EL (cell line): ENCODE measurements at regions not wholly inside any gene's neighbourhood (a gene's known extent, or its start where the extent isn't known, plus 50 kb on each side); places are given as distances from the start of the nearest gene placed in this dataset.
"Not testable (repeated sequence)": the region's sequence is repeated elsewhere in the genome, so short reads cannot be mapped to it uniquely, and the experiment has no call there.

Experiments
- DNase-seq: peaks from one replicate; pipeline ENCODE4 v3.0.0-alpha.2; 2016

- no peak for DNase-seq
Measured at GRCh38 chr9:29511680-29512079, 1938.4 kb upstream of the C9orf72 start.

- DNase-seq, result peak; percentile 20
Measured at GRCh38 chr9:29514336-29514735, 1941.1 kb upstream of the C9orf72 start.

GRCh38 chr9:29514862-29515261, 1941.6 kb upstream of the C9orf72 start:
- no peak for DNase-seq

- DNase-seq, result no peak
Measured at GRCh38 chr9:29548436-29548835, 1975.2 kb upstream of the C9orf72 start.

GRCh38 chr9:29555502-29555901, 1982.2 kb upstream of the C9orf72 start:
- DNase-seq, result no peak

GRCh38 chr9:29556317-29556716, 1983.0 kb upstream of the C9orf72 start:
- peak; percentile 77 for DNase-seq

GRCh38 chr9:29556746-29557145, 1983.5 kb upstream of the C9orf72 start:
- DNase-seq, result no peak

- peak; percentile 35 for DNase-seq
Measured at GRCh38 chr9:29564564-29564963, 1991.3 kb upstream of the C9orf72 start.

- peak; percentile 3 for DNase-seq
Measured at GRCh38 chr9:29575219-29575618, 2001.9 kb upstream of the C9orf72 start.

- no peak for DNase-seq
Measured at GRCh38 chr9:29588361-29588760, 2015.1 kb upstream of the C9orf72 start.

GRCh38 chr9:29609282-29609681, 2036.0 kb upstream of the C9orf72 start:
- no peak for DNase-seq

GRCh38 chr9:29613773-29614172, 2040.5 kb upstream of the C9orf72 start:
- peak; percentile 2 for DNase-seq

GRCh38 chr9:29616844-29617243, 2043.6 kb upstream of the C9orf72 start:
- no peak for DNase-seq

GRCh38 chr9:29625292-29625731, 2052.0 kb upstream of the C9orf72 start:
- DNase-seq, result peak; percentile 11

GRCh38 chr9:29625931-29626330, 2052.7 kb upstream of the C9orf72 start:
- DNase-seq, result no peak

GRCh38 chr9:29628856-29629255, 2055.6 kb upstream of the C9orf72 start:
- DNase-seq, result not testable (repeated sequence)

- DNase-seq, result peak; percentile 41
Measured at GRCh38 chr9:29637471-29638237, 2064.4 kb upstream of the C9orf72 start.

GRCh38 chr9:29640507-29640906, 2067.2 kb upstream of the C9orf72 start:
- no peak for DNase-seq

- no peak for DNase-seq
Measured at GRCh38 chr9:29644514-29644913, 2071.2 kb upstream of the C9orf72 start.

GRCh38 chr9:29647451-29647850, 2074.2 kb upstream of the C9orf72 start:
- no peak for DNase-seq

GRCh38 chr9:29648132-29648531, 2074.9 kb upstream of the C9orf72 start:
- no peak for DNase-seq

GRCh38 chr9:29648601-29649000, 2075.3 kb upstream of the C9orf72 start:
- no peak for DNase-seq

GRCh38 chr9:29656641-29657406, 2083.5 kb upstream of the C9orf72 start:
- no peak for DNase-seq

- no peak for DNase-seq
Measured at GRCh38 chr9:29657821-29658220, 2084.5 kb upstream of the C9orf72 start.
